ENCODE measurements at regions not wholly inside any gene's neighbourhood (a gene's known extent, or its start where the extent isn't known, plus 50 kb on each side); places are given as distances from the start of the nearest gene placed in this dataset.

DNA sequence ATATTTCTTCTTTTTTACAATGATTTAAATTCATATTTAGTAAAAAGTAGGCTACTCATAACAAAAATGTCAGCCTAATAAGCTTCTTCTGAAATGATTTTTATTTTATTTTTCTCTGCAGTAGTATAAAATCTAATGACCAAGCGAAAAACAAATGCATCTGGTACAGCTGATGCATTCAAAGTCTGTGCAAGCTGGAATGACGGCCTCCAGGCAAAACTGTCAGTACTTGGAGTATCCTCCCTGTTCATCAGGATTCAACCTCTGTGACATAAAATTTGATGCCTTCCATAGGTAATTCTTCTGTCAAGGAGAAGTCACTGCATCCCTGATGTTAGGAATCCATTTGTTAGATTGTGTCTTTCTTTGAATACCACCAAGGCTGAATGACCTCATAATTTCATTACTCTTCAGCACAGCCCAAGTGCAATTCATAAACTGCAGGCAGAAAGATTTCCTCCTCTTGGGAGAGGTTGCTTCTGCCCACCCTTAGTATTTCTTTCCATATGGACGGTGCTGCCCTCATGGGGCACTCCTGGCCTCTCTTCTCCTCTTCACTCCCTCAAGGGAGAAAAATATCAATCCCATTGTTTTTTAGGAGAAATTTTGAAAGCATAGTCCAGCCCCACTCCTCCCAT is 146.4 kb upstream of the STXBP5 start:
- Histone ChIP-seq H4K20me1 (ENCODE audit: insufficient read depth, poor library complexity, severe bottlenecking) (no peaks in the 10 kb centered on the region), H3K36me3 (replicated peaks; ENCODE audit: insufficient read depth, low read depth) (no peaks in the 10 kb centered on the region), H2AFZ (no peak overlapping the region), H3K4me2 (no peak overlapping the region), H3K27ac (no peak overlapping the region), H3K27me3 (no peaks in the 10 kb centered on the region), H3K4me3 (no peak overlapping the region), H3K4me1 (ENCODE audit: insufficient read depth) (no peaks in the 10 kb centered on the region), H3K9me2 (replicated peaks; ENCODE audit: insufficient read depth) (no peaks in the 10 kb centered on the region), H3K79me2 (no peaks in the 10 kb centered on the region), H3K9me3 (ENCODE audit: low read depth) (no peaks in the 10 kb centered on the region)
- TF ChIP-seq EZH2 (IDR thresholded peaks at IDR 0.05; ENCODE audit: borderline replicate concordance) = no peak
- no peak for TF ChIP-seq EZH2phosphoT487 (IDR thresholded peaks at IDR 0.05; ENCODE audit: low read depth, severe bottlenecking, unreplicated experiment)
- TF ChIP-seq, protein P1, sequence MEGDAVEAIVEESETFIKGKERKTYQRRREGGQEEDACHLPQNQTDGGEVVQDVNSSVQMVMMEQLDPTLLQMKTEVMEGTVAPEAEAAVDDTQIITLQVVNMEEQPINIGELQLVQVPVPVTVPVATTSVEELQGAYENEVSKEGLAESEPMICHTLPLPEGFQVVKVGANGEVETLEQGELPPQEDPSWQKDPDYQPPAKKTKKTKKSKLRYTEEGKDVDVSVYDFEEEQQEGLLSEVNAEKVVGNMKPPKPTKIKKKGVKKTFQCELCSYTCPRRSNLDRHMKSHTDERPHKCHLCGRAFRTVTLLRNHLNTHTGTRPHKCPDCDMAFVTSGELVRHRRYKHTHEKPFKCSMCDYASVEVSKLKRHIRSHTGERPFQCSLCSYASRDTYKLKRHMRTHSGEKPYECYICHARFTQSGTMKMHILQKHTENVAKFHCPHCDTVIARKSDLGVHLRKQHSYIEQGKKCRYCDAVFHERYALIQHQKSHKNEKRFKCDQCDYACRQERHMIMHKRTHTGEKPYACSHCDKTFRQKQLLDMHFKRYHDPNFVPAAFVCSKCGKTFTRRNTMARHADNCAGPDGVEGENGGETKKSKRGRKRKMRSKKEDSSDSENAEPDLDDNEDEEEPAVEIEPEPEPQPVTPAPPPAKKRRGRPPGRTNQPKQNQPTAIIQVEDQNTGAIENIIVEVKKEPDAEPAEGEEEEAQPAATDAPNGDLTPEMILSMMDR (IDR thresholded peaks at IDR 0.05; ENCODE audit: poor library complexity) = no peak
- WGBS (ENCODE audit: low lambda C conversion rate, missing lambda C conversion rate) = 85% methylated on average over 3 of the region's 3 CpGs
- DNase-seq (ENCODE audit: low spot score) = no peak

DNA sequence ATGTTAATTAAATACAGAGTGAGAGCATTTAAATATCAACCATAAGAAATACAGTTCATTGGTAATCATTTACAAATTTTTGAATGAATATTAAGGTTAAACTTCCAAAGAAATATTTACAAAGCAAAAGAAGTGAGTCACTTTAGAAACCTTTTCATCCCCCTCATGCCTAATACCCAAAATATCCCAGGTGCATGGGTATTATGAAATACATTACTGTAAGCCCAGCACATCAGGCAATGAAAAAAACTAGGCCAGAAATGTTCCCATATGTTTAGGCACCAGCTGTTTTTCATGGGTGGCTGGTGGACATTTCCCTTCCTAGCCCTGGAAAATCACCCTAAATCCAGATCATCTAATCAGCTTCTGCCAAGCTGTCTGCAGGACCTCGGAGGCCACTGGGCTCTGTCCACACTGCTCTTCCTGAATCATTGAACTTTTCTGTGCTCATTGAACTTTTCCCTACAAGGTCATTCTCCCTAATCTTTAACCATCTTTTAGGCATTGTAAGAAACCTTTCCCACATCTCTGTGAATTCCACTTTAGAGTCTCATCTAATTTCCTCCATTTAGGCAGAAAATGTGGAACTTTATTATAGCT is 145.3 kb upstream of the STXBP5 start:
- H3K79me2 ChIP-seq = no peaks in the 10 kb centered on the region
- no peaks in the 10 kb centered on the region for H4K20me1 ChIP-seq (ENCODE audit: insufficient read depth, poor library complexity, severe bottlenecking)
- no peaks in the 10 kb centered on the region for H3K4me1 ChIP-seq (ENCODE audit: insufficient read depth)
- no peak for DNase-seq (ENCODE audit: low spot score)
- H3K27me3 ChIP-seq = no peaks in the 10 kb centered on the region
- no peaks in the 10 kb centered on the region for H3K9me2 ChIP-seq (replicated peaks; ENCODE audit: insufficient read depth)
- no peak overlapping the region for H2AFZ ChIP-seq
- no peaks in the 10 kb centered on the region for H3K36me3 ChIP-seq (replicated peaks; ENCODE audit: insufficient read depth, low read depth)
- no peak overlapping the region for H3K4me2 ChIP-seq
- no peak overlapping the region for H3K4me3 ChIP-seq
- no peak overlapping the region for H3K27ac ChIP-seq
- WGBS (ENCODE audit: low lambda C conversion rate, missing lambda C conversion rate) = 39% methylated on average over 1 of the region's 1 CpG
- H3K9me3 ChIP-seq (ENCODE audit: low read depth) = no peaks in the 10 kb centered on the region
- TF ChIP-seq EZH2 (IDR thresholded peaks at IDR 0.05; ENCODE audit: borderline replicate concordance) (no peak), EZH2phosphoT487 (IDR thresholded peaks at IDR 0.05; ENCODE audit: low read depth, severe bottlenecking, unreplicated experiment) (no peak)
- TF ChIP-seq, protein P1 (IDR thresholded peaks at IDR 0.05; ENCODE audit: poor library complexity) = no peak

DNA sequence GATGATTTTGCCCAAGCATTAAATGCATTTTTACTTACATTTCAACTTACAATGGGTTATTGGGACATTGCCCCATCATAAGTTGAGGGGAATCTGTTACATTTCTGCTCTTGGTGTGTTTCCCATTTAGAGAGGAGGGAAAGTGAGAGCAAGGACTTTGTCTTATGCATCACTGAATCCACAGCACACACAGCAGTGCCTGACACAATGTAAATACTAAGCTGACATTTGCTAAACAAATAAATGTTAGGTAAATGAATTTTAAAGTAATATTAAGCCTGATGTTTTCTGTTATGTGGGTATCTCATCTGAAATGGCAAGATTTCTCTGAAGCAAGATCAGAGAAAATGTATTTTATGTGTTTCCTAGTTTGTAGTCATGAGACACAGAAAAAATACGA is 143.6 kb upstream of the STXBP5 start:
- no peak for DNase-seq (ENCODE audit: low spot score)
- H3K79me2 ChIP-seq = no peaks in the 10 kb centered on the region
- H3K9me2 ChIP-seq (replicated peaks; ENCODE audit: insufficient read depth) = no peaks in the 10 kb centered on the region
- 78% methylated on average over 1 of the region's 1 CpG for WGBS (ENCODE audit: low lambda C conversion rate, missing lambda C conversion rate)
- H2AFZ ChIP-seq = no peak overlapping the region
- H3K9me3 ChIP-seq (ENCODE audit: low read depth) = no peaks in the 10 kb centered on the region
- no peaks in the 10 kb centered on the region for H3K27me3 ChIP-seq
- no peak overlapping the region for H3K27ac ChIP-seq
- no peak overlapping the region for H3K4me2 ChIP-seq
- TF ChIP-seq EZH2phosphoT487 (IDR thresholded peaks at IDR 0.05; ENCODE audit: low read depth, severe bottlenecking, unreplicated experiment) (no peak), EZH2 (IDR thresholded peaks at IDR 0.05; ENCODE audit: borderline replicate concordance) (no peak)
- TF ChIP-seq, protein P1 (IDR thresholded peaks at IDR 0.05; ENCODE audit: poor library complexity) = no peak
- no peaks in the 10 kb centered on the region for H3K4me1 ChIP-seq (ENCODE audit: insufficient read depth)
- H4K20me1 ChIP-seq (ENCODE audit: insufficient read depth, poor library complexity, severe bottlenecking) = no peaks in the 10 kb centered on the region
- no peaks in the 10 kb centered on the region for H3K36me3 ChIP-seq (replicated peaks; ENCODE audit: insufficient read depth, low read depth)
- H3K4me3 ChIP-seq = no peak overlapping the region

Measured in hepatocyte (in vitro differentiated cells).